GM12872 (cell line): ENCODE measurements at regions not wholly inside any gene's neighbourhood (a gene's known extent, or its start where the extent isn't known, plus 50 kb on each side); places are given as distances from the start of the nearest gene placed in this dataset.

Source experiments
- CTCF ChIP-seq: IDR thresholded peaks from 3 replicates; pipeline ENCODE4 v1.5.1; 2011; ENCODE audit warnings: low read depth, mild to moderate bottlenecking, low read length, moderate library complexity; ENCODE audit not compliant: insufficient read depth

DNA sequence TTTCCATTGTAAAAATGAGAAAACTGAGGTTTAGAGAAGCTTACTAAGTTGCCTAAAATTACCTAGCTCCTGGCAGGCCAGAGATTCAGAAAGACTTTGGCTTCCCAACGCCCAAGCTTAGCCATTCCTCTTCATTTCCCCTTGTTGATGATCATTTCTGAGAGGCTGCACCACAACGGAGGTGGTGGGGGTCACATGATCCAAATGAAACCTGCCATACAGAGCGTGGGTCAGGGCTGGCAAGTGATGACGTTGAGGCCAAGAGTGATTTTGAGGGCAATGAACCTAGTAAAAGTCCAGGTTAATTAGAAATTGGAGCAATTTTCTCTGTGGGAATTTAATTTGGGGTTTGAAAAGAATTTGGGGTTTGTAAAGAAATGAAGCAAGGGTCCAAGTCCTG, 109.9 kb downstream of the TMEM182 start:
- TF ChIP-seq CTCF, result no peak

DNA sequence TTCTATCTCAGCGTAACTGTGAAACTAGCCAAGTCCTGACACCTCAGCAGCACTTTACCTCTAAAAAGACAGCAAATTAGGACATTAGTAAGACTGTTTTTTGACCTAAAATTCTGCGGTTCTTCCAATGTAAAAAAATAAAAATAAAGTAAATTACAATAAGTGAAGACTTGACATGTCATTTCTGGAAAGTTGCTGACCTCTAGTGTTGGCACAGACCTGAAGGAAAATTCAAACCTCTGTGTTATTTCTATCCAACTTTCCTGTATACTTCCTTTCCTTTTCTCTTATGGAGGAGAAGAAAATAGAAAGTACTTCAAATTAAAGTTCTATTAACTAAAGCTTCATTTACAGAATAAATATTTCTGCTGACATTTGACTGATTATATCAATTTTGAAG, 110.6 kb downstream of the TMEM182 start:
- no peak for TF ChIP-seq CTCF

GRCh38 chr2:102880731-102881130, 118.9 kb downstream of the TMEM182 start:
- TF ChIP-seq CTCF, result no peak

GRCh38 chr2:102886216-102886893, 124.5 kb downstream of the TMEM182 start:
- TF ChIP-seq CTCF, result no peak

- no peak for TF ChIP-seq CTCF
These were observed 126.7 kb downstream of the TMEM182 start for GRCh38 chr2:102888514-102888913.

GRCh38 chr2:102891296-102891695, 129.5 kb downstream of the TMEM182 start:
- no peak for TF ChIP-seq CTCF

DNA sequence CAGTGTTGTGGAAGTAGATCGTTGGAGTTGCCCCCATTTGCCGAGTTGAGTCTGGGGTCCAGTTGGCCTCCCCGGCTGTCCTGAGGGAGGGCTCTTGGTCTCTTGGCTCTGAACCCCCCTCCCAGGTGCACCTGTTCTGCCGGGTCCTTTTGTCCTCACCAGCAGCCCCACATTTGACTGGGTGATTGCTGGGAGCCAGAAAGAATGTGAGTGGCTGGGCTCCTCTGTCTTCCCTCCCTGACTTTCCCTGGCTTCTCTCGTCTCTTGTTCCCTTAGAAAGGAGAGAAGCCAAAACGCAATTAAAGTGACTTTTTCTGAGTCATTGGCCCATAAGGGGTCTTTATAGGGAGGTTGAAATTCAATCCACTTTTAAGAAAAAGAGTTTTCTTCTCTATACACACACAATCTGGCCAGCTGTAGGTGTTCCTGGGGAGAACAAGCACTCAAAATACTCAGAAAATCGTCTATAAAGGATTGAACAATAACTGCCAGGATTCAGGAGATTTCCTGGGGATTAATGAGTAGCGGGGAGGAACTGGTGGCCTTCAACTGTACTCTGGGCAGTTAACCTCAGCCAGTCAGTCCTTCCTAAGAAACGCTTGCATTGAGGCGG, 131.0 kb downstream of the TMEM182 start:
- TF ChIP-seq CTCF, result no peak

DNA sequence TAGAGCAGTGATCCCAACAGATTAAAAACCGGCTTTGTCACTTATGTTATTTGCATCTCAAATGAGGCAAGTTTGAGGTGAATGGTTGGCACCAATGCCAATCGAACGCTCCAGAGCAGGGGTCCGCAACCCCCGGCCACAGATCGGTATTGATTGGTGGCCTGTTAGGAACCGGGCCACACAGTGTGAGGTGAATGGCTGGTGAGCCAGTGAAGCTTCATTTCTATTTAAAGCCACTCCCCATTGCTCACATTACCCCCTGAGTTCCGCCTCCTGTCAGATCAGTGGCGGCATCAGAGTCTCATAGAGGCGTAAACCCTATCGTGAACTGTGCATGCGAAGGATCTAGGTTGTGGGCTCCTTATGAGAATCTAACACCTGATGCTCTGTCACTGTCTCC, 132.0 kb downstream of the TMEM182 start:
- no peak for TF ChIP-seq CTCF
